ENCODE measurements at regions not wholly inside any gene's neighbourhood (a gene's known extent, or its start where the extent isn't known, plus 50 kb on each side); places are given as distances from the start of the nearest gene placed in this dataset.

DNA sequence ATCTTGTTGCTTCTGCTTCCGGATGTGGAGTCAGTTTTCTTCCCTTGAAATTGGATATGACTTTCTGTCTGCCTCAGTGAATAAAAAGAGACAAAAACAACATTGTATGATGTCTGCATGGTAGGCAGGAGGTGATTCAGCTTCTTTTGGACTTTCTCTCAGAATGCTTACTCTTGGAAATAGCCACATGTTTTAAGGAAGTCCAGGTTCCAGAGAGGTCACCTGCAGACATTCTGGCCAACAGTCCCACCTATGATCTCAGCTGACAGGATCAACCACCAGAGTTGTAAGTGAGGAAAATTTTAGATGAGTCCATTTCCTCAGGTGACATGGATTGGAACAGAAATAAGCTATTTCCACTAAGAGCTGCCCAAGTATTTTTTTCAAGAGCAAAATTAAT lies 508.7 kb upstream of the FAM98A start:
- ChIA-PET POLR2A (ENCODE audit: unreplicated experiment) (no interaction called here), CTCF (no interaction called here)
- no peak overlapping the region for H3K9ac ChIP-seq (ENCODE audit: low read length)
- intact Hi-C loops (cut with micrococcal nuclease): no loop called here
- TF ChIP-seq, protein P1, sequence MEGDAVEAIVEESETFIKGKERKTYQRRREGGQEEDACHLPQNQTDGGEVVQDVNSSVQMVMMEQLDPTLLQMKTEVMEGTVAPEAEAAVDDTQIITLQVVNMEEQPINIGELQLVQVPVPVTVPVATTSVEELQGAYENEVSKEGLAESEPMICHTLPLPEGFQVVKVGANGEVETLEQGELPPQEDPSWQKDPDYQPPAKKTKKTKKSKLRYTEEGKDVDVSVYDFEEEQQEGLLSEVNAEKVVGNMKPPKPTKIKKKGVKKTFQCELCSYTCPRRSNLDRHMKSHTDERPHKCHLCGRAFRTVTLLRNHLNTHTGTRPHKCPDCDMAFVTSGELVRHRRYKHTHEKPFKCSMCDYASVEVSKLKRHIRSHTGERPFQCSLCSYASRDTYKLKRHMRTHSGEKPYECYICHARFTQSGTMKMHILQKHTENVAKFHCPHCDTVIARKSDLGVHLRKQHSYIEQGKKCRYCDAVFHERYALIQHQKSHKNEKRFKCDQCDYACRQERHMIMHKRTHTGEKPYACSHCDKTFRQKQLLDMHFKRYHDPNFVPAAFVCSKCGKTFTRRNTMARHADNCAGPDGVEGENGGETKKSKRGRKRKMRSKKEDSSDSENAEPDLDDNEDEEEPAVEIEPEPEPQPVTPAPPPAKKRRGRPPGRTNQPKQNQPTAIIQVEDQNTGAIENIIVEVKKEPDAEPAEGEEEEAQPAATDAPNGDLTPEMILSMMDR (conservative IDR thresholded peaks at IDR 0.05; ENCODE audit: low read depth, low read length): no peak
- TF ChIP-seq EZH2phosphoT487 (IDR thresholded peaks at IDR 0.05; ENCODE audit: borderline replicate concordance, low read length): no peak
- TF ChIP-seq EZH2 (IDR thresholded peaks at IDR 0.05; ENCODE audit: low read length, unreplicated experiment): no peak
- no peak overlapping the region for H3K4me3 ChIP-seq (ENCODE audit: low read length)
- H3F3A ChIP-seq (ENCODE audit: low read length, unreplicated experiment): peaks cover 12% of the 10 kb centered on the region
- H3K36me3 ChIP-seq (ENCODE audit: low read depth, low read length): no peaks in the 10 kb centered on the region
- no peaks in the 10 kb centered on the region for H3K27me3 ChIP-seq (ENCODE audit: low read length)
- H2AFZ ChIP-seq (ENCODE audit: low read length): 0 out of 2 replicates have a peak overlapping the region, but pooled peaks have one; percentile 19
- no TSS peak for BruUV-seq (replicated peaks)
- no peaks in the 10 kb centered on the region for H3K79me2 ChIP-seq (ENCODE audit: low read length)
- H4K20me1 ChIP-seq (ENCODE audit: low read length): no peaks in the 10 kb centered on the region
- H3K4me2 ChIP-seq (ENCODE audit: low read length): no peak overlapping the region
- no peaks in the 10 kb centered on the region for H3K9me3 ChIP-seq (ENCODE audit: low read length)
- H3K27ac ChIP-seq (ENCODE audit: low read length): no peak overlapping the region
- H3K4me1 ChIP-seq (ENCODE audit: insufficient read depth, low read length): peaks cover 42% of the 10 kb centered on the region
- DNase-seq: peak; percentile 4
- no peak for ATAC-seq
- no peaks in the 10 kb centered on the region for H3K9me2 ChIP-seq (replicated peaks; ENCODE audit: low read length)

DNA sequence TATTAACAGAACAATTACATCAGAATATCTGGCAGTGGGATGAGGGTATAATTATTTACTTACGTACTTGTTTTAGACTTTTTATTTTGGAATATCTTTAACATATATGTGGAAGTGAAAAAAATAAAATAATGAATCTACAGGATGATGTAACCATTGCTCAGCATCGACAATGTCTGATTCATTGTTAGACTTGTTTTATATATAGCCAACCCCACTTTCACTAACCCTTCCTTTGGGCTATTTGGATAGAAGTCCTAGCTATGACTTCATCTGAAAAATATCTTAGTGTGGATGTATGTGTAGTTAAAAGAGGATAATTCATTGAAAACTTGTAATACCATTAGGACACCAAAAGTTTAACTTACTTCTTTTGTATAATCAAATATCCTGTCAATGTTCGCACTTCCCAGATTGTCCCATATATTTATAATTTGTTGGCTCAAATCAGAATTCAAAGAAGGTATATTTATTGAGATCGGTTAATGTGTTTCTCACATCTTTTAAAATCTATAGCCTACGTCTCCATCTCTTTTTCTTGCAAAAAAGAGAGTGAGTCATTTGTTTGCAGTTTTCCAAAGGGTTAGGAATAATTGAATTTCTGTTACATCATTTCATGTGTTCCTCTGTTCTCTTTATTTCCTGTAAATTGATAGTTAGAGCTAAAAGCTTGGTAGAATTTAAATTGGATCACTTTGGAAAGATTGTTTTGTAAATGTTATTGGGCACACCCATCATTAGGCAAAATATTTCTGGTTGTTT lies 506.1 kb upstream of the FAM98A start:
- no peak overlapping the region for H2AFZ ChIP-seq (ENCODE audit: low read length)
- peak overlapping the region; percentile 77 for H3K4me2 ChIP-seq (ENCODE audit: low read length)
- no peak for TF ChIP-seq EZH2 (IDR thresholded peaks at IDR 0.05; ENCODE audit: low read length, unreplicated experiment)
- TF ChIP-seq EZH2phosphoT487 (IDR thresholded peaks at IDR 0.05; ENCODE audit: borderline replicate concordance, low read length): no peak
- TF ChIP-seq, protein P1 (conservative IDR thresholded peaks at IDR 0.05; ENCODE audit: low read depth, low read length): no peak
- peaks cover 42% of the 10 kb centered on the region for H3K4me1 ChIP-seq (ENCODE audit: insufficient read depth, low read length)
- DNase-seq: peak; percentile 90
- H3K9me2 ChIP-seq (replicated peaks; ENCODE audit: low read length): no peaks in the 10 kb centered on the region
- no peaks in the 10 kb centered on the region for H3K27me3 ChIP-seq (ENCODE audit: low read length)
- H3K27ac ChIP-seq (ENCODE audit: low read length): peak overlapping the region; percentile 94
- H3K9me3 ChIP-seq (ENCODE audit: low read length): no peaks in the 10 kb centered on the region
- H3K79me2 ChIP-seq (ENCODE audit: low read length): no peaks in the 10 kb centered on the region
- ChIA-PET POLR2A (ENCODE audit: unreplicated experiment) (no interaction called here), CTCF (no interaction called here)
- peak overlapping the region; percentile 45; the same call in 1 of the 2 replicates for H3K4me3 ChIP-seq (ENCODE audit: low read length)
- H3F3A ChIP-seq (ENCODE audit: low read length, unreplicated experiment): peaks cover 12% of the 10 kb centered on the region
- H3K36me3 ChIP-seq (ENCODE audit: low read depth, low read length): no peaks in the 10 kb centered on the region
- no TSS peak for BruUV-seq (replicated peaks)
- no peaks in the 10 kb centered on the region for H4K20me1 ChIP-seq (ENCODE audit: low read length)
- peak overlapping the region; percentile 49 for H3K9ac ChIP-seq (ENCODE audit: low read length)
- intact Hi-C loops (cut with micrococcal nuclease): no loop called here
- ATAC-seq: peak; percentile 94

DNA sequence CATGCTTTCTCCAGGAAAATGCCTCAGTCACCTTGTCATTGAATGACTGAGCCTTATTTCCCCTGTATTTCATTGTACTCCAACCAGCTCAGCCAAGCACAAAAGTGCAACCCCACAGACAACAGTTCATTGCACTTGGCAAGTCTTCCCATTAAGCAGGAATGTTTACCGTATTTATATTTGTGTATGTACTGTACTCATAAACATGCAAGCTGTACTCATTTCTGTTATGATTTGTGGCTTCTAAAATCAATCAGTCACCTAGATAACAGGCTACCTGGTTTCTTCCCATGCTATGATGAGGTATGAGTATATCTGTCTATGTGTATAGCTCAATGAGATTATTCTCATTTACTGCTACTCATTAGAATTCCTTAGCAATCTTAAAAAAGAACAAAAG lies 505.5 kb upstream of the FAM98A start:
- ATAC-seq (peak; percentile 59), DNase-seq (peak; percentile 73)
- peak overlapping the region; percentile 77 for H3K4me2 ChIP-seq (ENCODE audit: low read length)
- peaks cover 42% of the 10 kb centered on the region for H3K4me1 ChIP-seq (ENCODE audit: insufficient read depth, low read length)
- H3F3A ChIP-seq (ENCODE audit: low read length, unreplicated experiment): peaks cover 12% of the 10 kb centered on the region
- H3K9me3 ChIP-seq (ENCODE audit: low read length): no peaks in the 10 kb centered on the region
- no peaks in the 10 kb centered on the region for H3K79me2 ChIP-seq (ENCODE audit: low read length)
- H2AFZ ChIP-seq (ENCODE audit: low read length): no peak overlapping the region
- H3K27me3 ChIP-seq (ENCODE audit: low read length): no peaks in the 10 kb centered on the region
- ChIA-PET CTCF (no interaction called here), POLR2A (ENCODE audit: unreplicated experiment) (no interaction called here)
- no peaks in the 10 kb centered on the region for H4K20me1 ChIP-seq (ENCODE audit: low read length)
- TF ChIP-seq EZH2phosphoT487 (IDR thresholded peaks at IDR 0.05; ENCODE audit: borderline replicate concordance, low read length): no peak
- TF ChIP-seq EZH2 (IDR thresholded peaks at IDR 0.05; ENCODE audit: low read length, unreplicated experiment): no peak
- TF ChIP-seq, protein P1 (conservative IDR thresholded peaks at IDR 0.05; ENCODE audit: low read depth, low read length): no peak
- no TSS peak for BruUV-seq (replicated peaks)
- no peaks in the 10 kb centered on the region for H3K9me2 ChIP-seq (replicated peaks; ENCODE audit: low read length)
- no peaks in the 10 kb centered on the region for H3K36me3 ChIP-seq (ENCODE audit: low read depth, low read length)
- peak overlapping the region; percentile 94 for H3K27ac ChIP-seq (ENCODE audit: low read length)
- intact Hi-C loops (cut with micrococcal nuclease): no loop called here
- peak overlapping the region; percentile 2; the same call in 1 of the 2 replicates for H3K4me3 ChIP-seq (ENCODE audit: low read length)
- peak overlapping the region; percentile 49 for H3K9ac ChIP-seq (ENCODE audit: low read length)
